ENCODE measurements at regions not wholly inside any gene's neighbourhood (a gene's known extent, or its start where the extent isn't known, plus 50 kb on each side); places are given as distances from the start of the nearest gene placed in this dataset.

DNA sequence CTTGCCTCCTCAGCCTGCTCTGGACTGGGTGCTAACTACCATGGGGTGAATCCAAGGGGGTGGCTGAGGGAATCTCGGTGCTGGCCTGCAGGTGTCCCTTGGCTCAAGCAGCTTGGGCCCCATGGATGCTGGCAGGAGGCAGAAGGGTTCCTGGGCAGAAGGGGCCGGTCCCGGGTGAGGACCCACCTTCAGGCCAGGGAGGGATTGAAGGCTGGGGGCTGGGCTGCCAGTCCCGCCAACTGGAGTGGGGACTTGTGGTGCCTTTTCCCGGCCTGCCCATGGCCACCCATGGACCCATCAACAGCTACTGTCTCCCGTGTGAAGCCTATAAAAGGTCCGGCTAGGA lies 550.1 kb downstream of the SLC6A15 start:
- intact Hi-C loops (cut with DNase I) = no loop called here
- ATAC-seq (ENCODE audit: low FRiP score) = no peak
- H3K9me3 ChIP-seq (ENCODE audit: control insufficient read depth, low read length) = no peaks in the 10 kb centered on the region
- 94 to 100% methylated on average over 6 to 7 of the region's 7 CpGs for WGBS, 2 donors
- no peak overlapping the region for H3K27ac ChIP-seq (ENCODE audit: low read depth in 1 of 2, low read length in 2 of 2)
- H3K4me1 ChIP-seq (ENCODE audit: control insufficient read depth in 1 of 2, insufficient read depth in 2 of 2, low read length in 2 of 2) = no peaks in the 10 kb centered on the region
- no peaks in the 10 kb centered on the region for H3K36me3 ChIP-seq (ENCODE audit: control insufficient read depth in 1 of 2, insufficient read depth in 2 of 2, low read length in 1 of 2)
- H3K27me3 ChIP-seq (ENCODE audit: control insufficient read depth in 1 of 2, insufficient read depth in 2 of 2, low read length in 1 of 2) = no peaks in the 10 kb centered on the region
- H3K4me3 ChIP-seq (ENCODE audit: low read length in 2 of 2) = no peak overlapping the region
- peak in 1 of 2 donors; percentile 28 for DNase-seq

DNA sequence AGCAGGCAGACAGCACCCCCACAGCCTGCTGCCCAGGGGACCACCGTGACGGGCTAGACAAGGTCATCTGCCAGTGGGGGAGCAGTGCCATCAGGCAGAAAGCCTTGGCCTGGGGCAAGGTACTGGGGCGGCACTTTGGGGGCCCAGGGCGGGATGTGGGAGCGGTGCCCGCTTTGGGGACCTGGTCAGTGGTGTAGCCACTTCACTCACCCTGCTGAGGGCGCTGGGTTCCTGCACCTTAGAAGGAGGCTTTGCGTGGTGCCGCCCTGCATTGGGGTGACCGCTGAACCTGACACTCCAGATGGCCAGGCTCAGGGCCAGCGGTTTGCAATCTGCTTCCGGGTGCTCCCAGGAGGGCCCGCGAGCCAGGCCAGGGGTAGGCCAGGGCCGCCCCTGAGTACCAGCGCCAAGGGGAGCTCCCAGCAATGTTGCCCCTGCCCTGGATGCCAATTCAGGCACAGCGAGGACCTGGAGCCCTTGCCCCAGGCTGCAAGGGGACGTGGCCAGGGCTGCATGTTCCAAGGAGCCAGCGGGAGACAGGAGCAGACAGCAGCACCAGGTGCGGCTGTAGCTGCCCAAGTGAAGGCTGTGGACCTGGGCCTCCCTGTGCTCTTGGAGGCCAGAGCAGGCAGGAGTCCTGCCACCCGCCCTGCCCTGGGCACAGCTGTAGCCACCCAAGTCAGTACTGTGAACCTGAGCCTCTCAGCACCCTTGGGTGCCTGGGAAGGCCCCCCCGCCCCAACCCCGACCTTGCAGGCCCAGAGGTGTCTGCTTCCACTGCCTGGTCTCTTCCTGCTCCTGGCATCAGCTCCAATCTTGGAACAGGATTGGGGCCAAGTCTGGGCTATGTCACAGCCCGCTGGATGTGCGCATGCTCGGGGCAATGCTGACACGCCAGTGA lies 550.7 kb downstream of the SLC6A15 start:
- no peak overlapping the region for H3K27ac ChIP-seq (ENCODE audit: low read depth in 1 of 2, low read length in 2 of 2)
- no peaks in the 10 kb centered on the region for H3K27me3 ChIP-seq (ENCODE audit: control insufficient read depth in 1 of 2, insufficient read depth in 2 of 2, low read length in 1 of 2)
- H3K9me3 ChIP-seq (ENCODE audit: control insufficient read depth, low read length) = no peaks in the 10 kb centered on the region
- no peak for ATAC-seq (ENCODE audit: low FRiP score)
- peak in 1 of 2 donors; percentile 30 for DNase-seq
- intact Hi-C loops (cut with DNase I) = no loop called here
- no peaks in the 10 kb centered on the region for H3K4me1 ChIP-seq (ENCODE audit: control insufficient read depth in 1 of 2, insufficient read depth in 2 of 2, low read length in 2 of 2)
- no peaks in the 10 kb centered on the region for H3K36me3 ChIP-seq (ENCODE audit: control insufficient read depth in 1 of 2, insufficient read depth in 2 of 2, low read length in 1 of 2)
- WGBS, 2 donors = 89 to 95% methylated on average over 25 to 27 of the region's 27 CpGs
- no peak overlapping the region for H3K4me3 ChIP-seq (ENCODE audit: low read length in 2 of 2)

DNA sequence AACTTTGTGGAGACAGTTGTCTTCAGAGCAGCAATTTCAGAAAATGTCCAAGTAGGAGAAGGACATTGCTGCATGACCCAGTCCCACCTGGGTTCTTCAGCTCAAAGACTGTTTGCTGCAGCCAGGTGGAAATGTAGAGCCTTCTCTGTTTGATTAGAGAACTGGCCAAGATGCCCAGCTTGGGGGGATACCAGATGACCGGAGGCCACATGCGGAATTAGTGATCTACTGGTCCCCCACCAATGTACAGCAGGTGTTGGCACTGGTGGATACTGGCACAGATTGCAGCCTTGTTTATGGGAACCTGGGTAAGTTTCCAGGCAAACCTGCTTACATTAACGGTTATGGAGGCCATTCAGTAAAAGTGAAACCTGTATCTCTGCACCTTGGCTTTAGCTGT lies 555.3 kb downstream of the SLC6A15 start:
- H3K36me3 ChIP-seq (ENCODE audit: control insufficient read depth in 1 of 2, insufficient read depth in 2 of 2, low read length in 1 of 2) = no peaks in the 10 kb centered on the region
- intact Hi-C loops (cut with DNase I) = no loop called here
- no peak overlapping the region for H3K4me3 ChIP-seq (ENCODE audit: low read length in 2 of 2)
- H3K27ac ChIP-seq (ENCODE audit: low read depth in 1 of 2, low read length in 2 of 2) = no peak overlapping the region
- DNase-seq = no peak
- no peak for ATAC-seq (ENCODE audit: low FRiP score)
- no peaks in the 10 kb centered on the region for H3K9me3 ChIP-seq (ENCODE audit: control insufficient read depth, low read length)
- no peaks in the 10 kb centered on the region for H3K27me3 ChIP-seq (ENCODE audit: control insufficient read depth in 1 of 2, insufficient read depth in 2 of 2, low read length in 1 of 2)
- no peaks in the 10 kb centered on the region for H3K4me1 ChIP-seq (ENCODE audit: control insufficient read depth in 1 of 2, insufficient read depth in 2 of 2, low read length in 2 of 2)
- 97 to 98% methylated on average over 3 of the region's 3 CpGs for WGBS, 2 donors

DNA sequence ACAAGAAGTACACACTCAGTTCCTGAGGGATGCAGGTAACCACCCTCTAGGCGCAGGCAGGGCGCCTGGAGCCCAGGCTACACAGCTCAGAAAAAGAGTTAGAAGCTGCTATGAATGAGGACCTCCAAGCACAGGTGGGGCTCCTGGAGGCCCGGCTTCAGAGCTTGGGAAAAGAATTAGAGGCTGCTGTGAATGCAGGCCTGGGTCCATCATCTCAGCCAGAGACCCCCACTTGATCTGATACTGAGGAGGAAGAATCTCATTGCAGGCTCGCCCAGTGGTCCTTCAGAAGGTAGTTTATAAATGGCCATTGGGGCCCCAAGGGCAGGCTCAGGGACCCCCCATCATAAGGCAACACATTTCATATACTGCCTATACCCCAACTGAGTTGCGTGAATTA lies 556.4 kb downstream of the SLC6A15 start:
- no peaks in the 10 kb centered on the region for H3K27me3 ChIP-seq (ENCODE audit: control insufficient read depth in 1 of 2, insufficient read depth in 2 of 2, low read length in 1 of 2)
- DNase-seq (no peak), ATAC-seq (ENCODE audit: low FRiP score) (no peak)
- no peaks in the 10 kb centered on the region for H3K4me1 ChIP-seq (ENCODE audit: control insufficient read depth in 1 of 2, insufficient read depth in 2 of 2, low read length in 2 of 2)
- H3K4me3 ChIP-seq (ENCODE audit: low read length in 2 of 2) = no peak overlapping the region
- intact Hi-C loops (cut with DNase I) = no loop called here
- 94 to 95% methylated on average over 5 of the region's 5 CpGs for WGBS, 2 donors
- H3K36me3 ChIP-seq (ENCODE audit: control insufficient read depth in 1 of 2, insufficient read depth in 2 of 2, low read length in 1 of 2) = no peaks in the 10 kb centered on the region
- H3K27ac ChIP-seq (ENCODE audit: low read depth in 1 of 2, low read length in 2 of 2) = no peak overlapping the region
- no peaks in the 10 kb centered on the region for H3K9me3 ChIP-seq (ENCODE audit: control insufficient read depth, low read length)

DNA sequence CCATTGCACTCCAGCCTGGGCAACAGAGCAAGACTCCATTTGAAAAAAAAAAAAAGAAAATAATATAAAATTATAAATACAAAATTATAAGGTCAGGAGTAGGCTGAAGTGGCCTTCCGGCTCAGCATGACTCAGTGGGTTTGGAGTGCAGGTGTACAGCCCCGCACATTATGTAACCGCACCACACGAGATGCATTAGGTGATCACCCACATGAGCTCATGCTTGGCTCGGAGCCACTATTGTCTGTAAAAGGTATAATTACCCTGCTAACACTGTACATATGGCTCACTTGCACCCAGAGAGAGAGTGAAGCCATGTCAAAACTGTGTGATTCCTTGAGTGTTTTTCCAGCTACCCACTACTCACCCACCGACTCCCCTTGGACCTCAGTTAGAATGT lies 557.0 kb downstream of the SLC6A15 start:
- DNase-seq (no peak), ATAC-seq (ENCODE audit: low FRiP score) (no peak)
- 94% methylated on average over 6 of the region's 6 CpGs for WGBS, 2 donors
- no peaks in the 10 kb centered on the region for H3K4me1 ChIP-seq (ENCODE audit: control insufficient read depth in 1 of 2, insufficient read depth in 2 of 2, low read length in 2 of 2)
- no peak overlapping the region for H3K27ac ChIP-seq (ENCODE audit: low read depth in 1 of 2, low read length in 2 of 2)
- intact Hi-C loops (cut with DNase I) = no loop called here
- no peaks in the 10 kb centered on the region for H3K9me3 ChIP-seq (ENCODE audit: control insufficient read depth, low read length)
- H3K36me3 ChIP-seq (ENCODE audit: control insufficient read depth in 1 of 2, insufficient read depth in 2 of 2, low read length in 1 of 2) = no peaks in the 10 kb centered on the region
- H3K4me3 ChIP-seq (ENCODE audit: low read length in 2 of 2) = no peak overlapping the region
- no peaks in the 10 kb centered on the region for H3K27me3 ChIP-seq (ENCODE audit: control insufficient read depth in 1 of 2, insufficient read depth in 2 of 2, low read length in 1 of 2)

DNA sequence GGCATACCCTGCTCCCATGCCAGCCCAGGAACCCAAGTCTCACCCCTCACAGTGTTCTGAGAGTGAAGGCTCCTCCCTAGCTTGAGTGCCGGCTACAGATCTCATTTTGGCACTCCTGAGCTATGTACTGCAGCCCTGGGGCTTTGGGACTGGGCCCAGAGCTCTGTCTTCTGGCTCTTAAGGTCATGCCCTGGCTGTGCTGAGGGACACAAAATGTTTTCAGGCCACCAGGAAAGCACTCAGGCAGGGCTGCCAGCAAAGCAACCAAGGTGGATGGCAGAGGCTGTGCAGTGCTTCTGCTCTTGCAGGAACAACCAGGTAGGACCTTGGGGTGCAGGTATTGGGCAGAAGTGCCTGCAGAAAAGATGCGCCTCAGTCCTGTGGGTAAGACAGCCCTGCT lies 564.0 kb downstream of the SLC6A15 start:
- Histone ChIP-seq H3K36me3 (ENCODE audit: control insufficient read depth in 1 of 2, insufficient read depth in 2 of 2, low read length in 1 of 2) (no peaks in the 10 kb centered on the region), H3K4me1 (ENCODE audit: control insufficient read depth in 1 of 2, insufficient read depth in 2 of 2, low read length in 2 of 2) (no peaks in the 10 kb centered on the region), H3K9me3 (ENCODE audit: control insufficient read depth, low read length) (no peaks in the 10 kb centered on the region), H3K4me3 (ENCODE audit: low read length in 2 of 2) (no peak overlapping the region), H3K27me3 (ENCODE audit: control insufficient read depth in 1 of 2, insufficient read depth in 2 of 2, low read length in 1 of 2) (no peaks in the 10 kb centered on the region), H3K27ac (ENCODE audit: low read depth in 1 of 2, low read length in 2 of 2) (no peak overlapping the region)
- WGBS, 2 donors = 61 to 68% methylated on average over 2 of the region's 2 CpGs
- ATAC-seq (ENCODE audit: low FRiP score) = peak; percentile 36
- no peak for DNase-seq
- intact Hi-C loops (cut with DNase I) = no loop called here

DNA sequence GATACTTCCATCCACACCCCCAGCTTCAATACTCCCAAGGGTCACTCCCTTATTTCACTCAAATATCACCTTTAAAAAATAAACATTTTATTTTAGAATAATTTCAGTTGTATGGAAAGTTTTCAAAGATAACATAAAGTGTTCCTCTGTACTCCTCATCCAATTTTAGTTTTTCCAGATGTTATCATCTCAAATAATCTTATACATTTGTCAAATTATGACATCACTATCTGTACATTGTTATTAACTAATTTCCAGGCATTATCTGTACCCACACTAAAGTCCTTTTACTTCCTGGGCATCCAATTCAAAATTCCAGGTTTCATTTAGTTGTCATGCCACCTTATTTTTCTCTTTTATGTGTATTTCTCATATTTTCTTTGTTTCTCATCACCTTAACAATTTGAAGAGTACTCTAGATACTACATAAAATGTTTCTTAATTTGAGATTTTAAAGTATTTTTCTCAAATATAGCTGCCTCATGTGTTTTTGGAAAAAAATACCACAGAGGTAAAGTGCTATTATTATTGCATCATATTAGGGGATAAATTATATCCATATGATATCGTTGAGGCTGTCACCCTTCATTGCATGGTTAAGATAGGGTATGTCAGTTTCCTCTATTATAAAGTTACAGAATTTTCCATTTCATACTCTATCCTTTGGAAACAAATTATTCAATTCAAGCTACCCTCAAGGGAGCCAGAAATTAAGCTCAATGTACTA lies 571.0 kb downstream of the SLC6A15 start:
- no peak for DNase-seq
- no peaks in the 10 kb centered on the region for H3K4me1 ChIP-seq (ENCODE audit: control insufficient read depth in 1 of 2, insufficient read depth in 2 of 2, low read length in 2 of 2)
- no peak for ATAC-seq (ENCODE audit: low FRiP score)
- no peak overlapping the region for H3K27ac ChIP-seq (ENCODE audit: low read depth in 1 of 2, low read length in 2 of 2)
- H3K9me3 ChIP-seq (ENCODE audit: control insufficient read depth, low read length) = no peaks in the 10 kb centered on the region
- no peak overlapping the region for H3K4me3 ChIP-seq (ENCODE audit: low read length in 2 of 2)
- H3K27me3 ChIP-seq (ENCODE audit: control insufficient read depth in 1 of 2, insufficient read depth in 2 of 2, low read length in 1 of 2) = no peaks in the 10 kb centered on the region
- intact Hi-C loops (cut with DNase I) = no loop called here
- no peaks in the 10 kb centered on the region for H3K36me3 ChIP-seq (ENCODE audit: control insufficient read depth in 1 of 2, insufficient read depth in 2 of 2, low read length in 1 of 2)
- 56 to 61% methylated on average over 1 of the region's 1 CpG for WGBS, 2 donors

DNA sequence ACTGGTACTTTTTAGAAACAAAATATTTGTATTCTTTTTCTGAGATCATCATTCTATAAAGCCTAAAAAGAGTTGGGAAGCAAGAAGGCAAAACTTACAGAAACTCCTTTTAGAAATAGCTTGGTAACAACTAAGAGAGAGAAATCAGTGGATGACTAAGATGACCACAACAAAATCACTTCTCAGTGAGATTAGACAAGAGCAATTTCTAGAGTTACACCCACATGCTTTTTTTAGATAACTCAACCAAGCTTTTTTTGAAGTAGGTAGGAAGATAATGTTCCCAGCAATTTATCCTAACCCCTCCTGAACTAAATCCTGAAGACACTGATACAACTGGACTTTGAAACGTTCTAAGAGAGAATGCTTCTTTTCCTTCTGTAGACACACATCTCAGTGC lies 576.4 kb downstream of the SLC6A15 start:
- DNase-seq = no peak
- Histone ChIP-seq H3K27ac (ENCODE audit: low read depth in 1 of 2, low read length in 2 of 2) (no peak overlapping the region), H3K36me3 (ENCODE audit: control insufficient read depth in 1 of 2, insufficient read depth in 2 of 2, low read length in 1 of 2) (no peaks in the 10 kb centered on the region), H3K9me3 (ENCODE audit: control insufficient read depth, low read length) (no peaks in the 10 kb centered on the region), H3K27me3 (ENCODE audit: control insufficient read depth in 1 of 2, insufficient read depth in 2 of 2, low read length in 1 of 2) (no peaks in the 10 kb centered on the region), H3K4me1 (ENCODE audit: control insufficient read depth in 1 of 2, insufficient read depth in 2 of 2, low read length in 2 of 2) (no peaks in the 10 kb centered on the region), H3K4me3 (ENCODE audit: low read length in 2 of 2) (no peak overlapping the region)
- ATAC-seq (ENCODE audit: low FRiP score) = no peak
- 43 to 64% methylated on average over 1 of the region's 1 CpG for WGBS, 2 donors
- intact Hi-C loops (cut with DNase I) = no loop called here

DNA sequence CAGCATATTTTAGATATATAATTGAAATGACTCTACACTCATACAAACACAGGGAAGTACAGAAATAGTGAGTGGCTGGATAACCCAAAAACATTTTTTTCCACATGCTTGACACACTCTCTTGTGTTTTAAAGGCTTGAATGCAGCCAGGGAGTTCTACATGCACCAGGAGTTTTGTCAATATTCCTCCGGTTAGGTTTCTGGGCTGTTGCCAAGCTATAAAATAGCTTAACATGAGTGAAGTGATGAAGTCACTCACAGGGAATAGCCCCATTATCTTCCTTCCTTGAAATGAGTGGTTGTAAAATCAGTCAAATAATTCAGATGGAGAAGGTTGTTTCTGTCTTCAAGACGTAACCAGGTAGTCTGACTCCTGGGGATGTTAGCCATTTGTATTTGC lies 582.7 kb downstream of the SLC6A15 start:
- Histone ChIP-seq H3K9me3 (ENCODE audit: control insufficient read depth, low read length) (no peaks in the 10 kb centered on the region), H3K27ac (ENCODE audit: low read depth in 1 of 2, low read length in 2 of 2) (no peak overlapping the region), H3K36me3 (ENCODE audit: control insufficient read depth in 1 of 2, insufficient read depth in 2 of 2, low read length in 1 of 2) (no peaks in the 10 kb centered on the region), H3K4me1 (ENCODE audit: control insufficient read depth in 1 of 2, insufficient read depth in 2 of 2, low read length in 2 of 2) (no peaks in the 10 kb centered on the region), H3K4me3 (ENCODE audit: low read length in 2 of 2) (no peak overlapping the region), H3K27me3 (ENCODE audit: control insufficient read depth in 1 of 2, insufficient read depth in 2 of 2, low read length in 1 of 2) (no peaks in the 10 kb centered on the region)
- WGBS, 2 donors = 52 to 55% methylated on average over 2 of the region's 2 CpGs
- intact Hi-C loops (cut with DNase I) = no loop called here
- DNase-seq = no peak
- ATAC-seq (ENCODE audit: low FRiP score) = no peak
